Liver (tissue), 3 donors: ENCODE measurements at regions not wholly inside any gene's neighbourhood (a gene's known extent, or its start where the extent isn't known, plus 50 kb on each side); places are given as distances from the start of the nearest gene placed in this dataset.
"Not testable (repeated sequence)": the region's sequence is repeated elsewhere in the genome, so short reads cannot be mapped to it uniquely, and the experiment has no call there.

Experiments
- GABPA ChIP-seq, 2 donors: IDR thresholded peaks in 1 of 2; conservative IDR thresholded peaks in 1 of 2; 2 replicates each; pipeline ENCODE4 v1.6.1; 2016; ENCODE audit warnings: antibody characterized with exemption in 2 of 2, mild to moderate bottlenecking in 1 of 2, moderate library complexity in 1 of 2
- YY1 ChIP-seq: IDR thresholded peaks from 2 replicates; pipeline ENCODE4 v1.6.1; 2016; ENCODE audit warnings: antibody characterized with exemption, mild to moderate bottlenecking
- TF ChIP-seq, protein P1 (sequence below): fragments of 150-350 bp; IDR thresholded peaks from 2 replicates; pipeline ENCODE4 v1.5.1; 2017; ENCODE audit warnings: improper control_type of control experiment, low read depth, low read length; ENCODE audit not compliant: missing input control
- donor health status: healthy.
- donor health status: healthy.

DNA sequence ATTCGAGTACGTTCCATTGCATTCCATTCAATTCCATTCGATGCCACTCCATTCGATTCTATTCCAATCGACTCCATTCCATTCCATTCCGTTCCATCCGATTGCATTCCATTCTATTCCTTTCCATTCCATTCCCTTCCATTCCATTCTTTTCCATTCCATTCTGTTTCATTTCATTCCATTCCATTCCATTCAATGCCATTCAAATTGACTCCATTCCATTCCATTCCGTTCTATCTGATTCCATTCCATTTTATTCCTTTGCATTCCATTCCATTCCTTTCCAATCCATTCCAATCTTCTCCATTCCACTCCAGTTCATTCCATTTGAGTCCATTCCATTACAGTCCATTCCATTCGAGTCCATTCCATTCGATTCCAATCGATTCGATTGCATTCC, 2580.0 kb upstream of the TPTE start:
- TF ChIP-seq, protein P1, sequence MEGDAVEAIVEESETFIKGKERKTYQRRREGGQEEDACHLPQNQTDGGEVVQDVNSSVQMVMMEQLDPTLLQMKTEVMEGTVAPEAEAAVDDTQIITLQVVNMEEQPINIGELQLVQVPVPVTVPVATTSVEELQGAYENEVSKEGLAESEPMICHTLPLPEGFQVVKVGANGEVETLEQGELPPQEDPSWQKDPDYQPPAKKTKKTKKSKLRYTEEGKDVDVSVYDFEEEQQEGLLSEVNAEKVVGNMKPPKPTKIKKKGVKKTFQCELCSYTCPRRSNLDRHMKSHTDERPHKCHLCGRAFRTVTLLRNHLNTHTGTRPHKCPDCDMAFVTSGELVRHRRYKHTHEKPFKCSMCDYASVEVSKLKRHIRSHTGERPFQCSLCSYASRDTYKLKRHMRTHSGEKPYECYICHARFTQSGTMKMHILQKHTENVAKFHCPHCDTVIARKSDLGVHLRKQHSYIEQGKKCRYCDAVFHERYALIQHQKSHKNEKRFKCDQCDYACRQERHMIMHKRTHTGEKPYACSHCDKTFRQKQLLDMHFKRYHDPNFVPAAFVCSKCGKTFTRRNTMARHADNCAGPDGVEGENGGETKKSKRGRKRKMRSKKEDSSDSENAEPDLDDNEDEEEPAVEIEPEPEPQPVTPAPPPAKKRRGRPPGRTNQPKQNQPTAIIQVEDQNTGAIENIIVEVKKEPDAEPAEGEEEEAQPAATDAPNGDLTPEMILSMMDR, result not testable (repeated sequence)
- TF ChIP-seq YY1; GABPA (IDR thresholded peaks at IDR 0.05 in 1 of 2, conservative IDR thresholded peaks at IDR 0.05 in 1 of 2): not testable (repeated sequence)
